GM18907 (cell line): ENCODE measurements at regions not wholly inside any gene's neighbourhood (a gene's known extent, or its start where the extent isn't known, plus 50 kb on each side); places are given as distances from the start of the nearest gene placed in this dataset.

Source experiments
- ATAC-seq: cut with Tn5 transposase; IDR thresholded peaks from one replicate; pipeline ENCODE4 v1.9.1; 2021; ENCODE audit warnings: mild to moderate bottlenecking, moderate library complexity; ENCODE audit not compliant: unreplicated experiment

DNA sequence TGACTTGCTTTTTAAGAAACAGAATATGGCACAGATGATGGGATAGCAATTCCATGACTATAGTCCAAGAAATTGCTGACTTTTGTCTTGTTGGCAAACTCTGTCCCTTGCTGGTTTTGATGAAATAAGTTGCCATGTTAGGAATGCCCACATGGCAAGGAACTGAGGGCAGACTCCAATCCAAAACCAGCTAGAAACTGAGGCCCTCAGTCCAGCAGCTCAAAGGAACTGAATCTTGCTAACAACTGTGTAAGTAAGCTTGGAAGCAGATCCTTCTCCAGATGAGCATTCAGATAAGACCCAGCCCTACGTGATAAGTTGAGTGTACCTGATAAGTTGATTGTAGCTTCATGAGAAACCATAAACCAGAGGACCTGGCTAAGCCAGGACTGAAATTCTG, 64.3 kb upstream of the BMPER start:
- no peak for ATAC-seq

DNA sequence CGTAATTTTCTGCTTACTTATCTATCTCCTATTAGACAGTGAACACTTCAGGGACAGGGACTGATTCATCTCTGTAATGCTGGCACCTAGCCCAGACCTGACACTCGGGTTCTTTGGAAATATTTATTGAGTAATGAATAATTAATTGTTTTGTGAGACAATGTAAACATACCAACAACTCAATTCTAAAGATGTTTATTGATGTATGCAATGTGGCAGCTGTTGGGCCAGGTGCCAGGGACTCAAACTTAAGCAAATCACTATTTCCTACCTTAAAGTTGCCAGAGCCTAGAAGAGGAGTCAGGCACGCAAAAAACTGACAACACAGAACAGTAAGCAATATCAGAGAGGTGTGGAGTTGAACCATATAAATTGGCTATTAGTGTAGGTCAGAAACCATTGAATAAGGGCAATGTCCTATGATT, 63.6 kb upstream of the BMPER start:
- no peak for ATAC-seq

DNA sequence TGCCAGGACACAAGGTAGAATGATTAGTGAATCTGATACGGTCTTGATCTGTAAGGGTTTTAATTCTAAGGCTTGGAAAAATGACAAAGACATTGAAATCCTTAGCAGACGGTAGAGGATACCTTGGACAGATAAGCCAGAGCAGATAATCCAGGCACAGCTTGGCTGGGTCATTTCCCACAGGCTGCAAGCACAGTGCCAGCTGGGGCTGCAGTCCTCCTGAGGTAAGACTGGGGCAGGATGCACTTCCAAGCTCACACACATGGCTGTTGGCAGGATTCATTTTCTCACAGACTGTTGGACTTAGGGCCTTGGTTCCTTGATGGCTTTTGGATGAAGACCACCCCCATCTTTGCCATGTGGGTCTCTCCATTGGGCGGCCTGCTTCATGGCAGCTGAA, 63.2 kb upstream of the BMPER start:
- no peak for ATAC-seq

DNA sequence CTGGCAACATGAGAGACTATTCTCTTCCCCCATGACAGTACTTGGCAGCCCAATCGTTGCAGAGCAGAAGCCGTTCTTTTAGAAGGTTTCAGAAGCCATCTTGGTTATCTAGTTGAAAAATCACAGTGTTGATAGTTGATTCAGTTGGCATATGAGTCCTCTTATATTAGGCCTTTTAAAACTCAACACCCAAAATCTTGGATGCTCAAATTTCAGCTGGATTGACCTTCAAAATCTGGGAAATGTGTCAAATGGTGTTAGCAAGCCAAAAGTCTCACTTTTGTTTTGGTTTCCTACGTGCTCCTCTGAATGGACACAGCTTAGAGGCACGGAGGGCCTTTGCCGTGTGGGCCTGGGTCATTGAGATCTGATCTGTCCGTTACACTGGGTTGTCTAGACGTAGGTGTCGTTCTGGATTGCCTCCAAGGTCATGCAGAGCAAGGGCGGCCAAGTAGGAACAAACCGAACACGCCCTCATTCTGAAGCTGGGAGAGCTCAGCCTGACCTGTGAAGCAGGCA, 59.3 kb upstream of the BMPER start:
- no peak for ATAC-seq

DNA sequence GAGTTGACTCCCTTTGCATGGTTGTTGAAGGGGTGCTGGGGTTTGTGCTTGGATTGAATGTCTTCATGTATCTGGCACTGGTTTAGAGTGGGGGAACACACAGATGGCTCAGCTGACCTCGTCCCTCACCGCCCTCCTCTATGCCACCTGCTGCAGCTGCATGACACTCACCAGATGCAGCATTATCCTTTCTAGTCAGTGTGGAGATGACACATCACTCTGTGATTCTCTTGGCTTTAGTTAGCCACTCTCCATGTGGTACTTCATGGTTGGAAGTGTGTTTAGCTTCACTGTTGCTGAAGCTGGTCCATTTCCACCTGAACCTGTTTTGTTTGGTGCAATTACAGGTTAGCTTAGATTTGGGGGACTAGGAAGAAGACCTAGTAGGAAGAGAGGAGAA, 56.3 kb upstream of the BMPER start:
- no peak for ATAC-seq

DNA sequence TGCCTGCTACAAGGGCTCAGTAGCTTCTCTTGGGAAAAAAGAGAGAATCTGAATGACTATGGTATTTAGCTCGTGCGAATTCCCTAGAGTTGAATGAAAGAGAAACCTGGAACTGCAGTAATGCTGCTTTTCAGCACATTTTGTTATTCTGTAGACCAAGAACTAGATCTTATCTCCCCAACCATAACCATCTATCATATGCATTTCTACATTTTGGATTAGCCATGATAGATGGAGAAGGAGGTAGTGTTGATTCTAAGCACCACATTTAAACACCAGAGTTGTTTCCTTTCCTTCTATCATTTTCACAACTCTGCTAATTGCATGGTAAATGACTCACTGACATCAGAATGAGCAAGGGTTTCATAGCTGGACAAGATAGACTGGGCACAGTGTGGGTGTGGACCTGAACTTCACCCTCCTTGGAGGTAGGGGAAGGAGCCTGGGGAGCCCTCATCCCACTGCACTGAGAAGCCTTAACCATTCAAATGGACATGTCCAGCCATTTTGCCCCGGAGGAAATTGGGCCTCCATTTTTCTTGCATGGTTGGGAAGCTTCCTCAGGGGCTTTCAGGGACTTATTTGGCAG, 55.3 kb upstream of the BMPER start:
- no peak for ATAC-seq

DNA sequence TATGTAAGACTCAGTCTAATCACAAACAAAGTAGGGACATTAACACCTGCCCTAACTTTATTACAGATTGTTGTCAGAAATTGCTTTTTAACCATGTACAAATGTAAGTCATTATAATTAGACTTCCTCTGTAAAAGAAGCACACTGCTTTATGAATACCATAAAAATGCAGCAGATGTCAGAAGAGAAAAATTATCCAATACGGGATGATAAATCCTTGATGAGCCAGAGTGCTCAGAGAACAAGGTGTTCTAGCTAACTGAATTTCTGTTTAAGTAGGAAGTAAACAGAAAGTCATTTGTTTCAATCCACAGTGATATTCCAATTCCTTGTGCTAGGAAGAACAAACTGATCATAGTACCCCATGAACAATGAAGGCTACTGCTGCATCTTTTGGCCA, 54.6 kb upstream of the BMPER start:
- ATAC-seq: no peak

DNA sequence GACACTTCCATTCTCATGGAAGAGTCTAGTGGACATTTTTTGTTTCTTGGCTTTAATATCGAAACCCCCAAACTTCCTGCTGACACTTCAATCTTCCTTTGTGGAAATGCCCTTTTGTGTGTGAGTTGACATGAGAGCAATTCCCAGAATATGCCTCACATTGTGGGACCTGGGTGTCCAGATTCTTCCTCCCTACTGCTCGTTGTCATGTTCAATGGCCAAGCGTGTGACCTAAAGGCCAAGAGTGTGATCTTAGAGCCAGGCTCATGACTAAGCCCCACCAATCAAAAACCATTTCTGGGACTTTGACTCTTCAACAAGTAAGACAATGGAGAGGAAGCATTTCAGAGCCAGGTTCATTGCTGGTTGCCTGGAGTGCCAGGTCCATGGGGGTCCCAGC, 52.5 kb upstream of the BMPER start:
- ATAC-seq: no peak

DNA sequence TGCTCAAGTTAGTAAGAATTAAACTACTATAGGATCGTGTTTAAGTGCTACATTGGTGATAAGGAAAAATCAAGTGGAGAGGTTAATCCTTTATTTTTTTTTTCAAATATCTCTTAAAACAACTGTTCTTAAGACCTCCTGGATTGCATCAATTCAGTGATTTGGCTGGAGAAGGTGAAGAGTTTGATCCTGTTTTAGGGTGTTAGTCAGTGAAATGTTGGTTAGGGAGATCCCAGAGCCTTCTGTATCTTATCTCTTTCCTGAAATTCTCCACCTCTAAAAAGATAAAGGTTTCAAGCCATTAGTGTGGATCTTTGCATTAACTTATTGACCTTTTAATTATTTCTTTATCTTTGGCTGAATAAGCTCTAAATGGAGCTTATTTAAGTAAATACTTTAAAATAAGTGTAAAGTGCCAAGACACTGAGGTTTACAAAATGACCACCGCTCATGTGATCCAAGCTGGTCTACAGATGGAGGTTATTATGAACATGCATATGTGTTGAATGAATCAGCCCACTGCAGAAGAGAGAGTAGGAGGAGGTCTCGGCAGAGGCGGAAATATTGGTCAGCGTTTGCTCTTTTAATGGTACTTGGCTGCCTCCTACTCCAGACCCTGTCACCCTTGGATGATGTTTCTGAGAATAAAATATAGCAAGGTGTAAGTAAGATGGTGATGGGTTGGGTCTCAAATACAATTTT, 51.8 kb upstream of the BMPER start:
- no peak for ATAC-seq

DNA sequence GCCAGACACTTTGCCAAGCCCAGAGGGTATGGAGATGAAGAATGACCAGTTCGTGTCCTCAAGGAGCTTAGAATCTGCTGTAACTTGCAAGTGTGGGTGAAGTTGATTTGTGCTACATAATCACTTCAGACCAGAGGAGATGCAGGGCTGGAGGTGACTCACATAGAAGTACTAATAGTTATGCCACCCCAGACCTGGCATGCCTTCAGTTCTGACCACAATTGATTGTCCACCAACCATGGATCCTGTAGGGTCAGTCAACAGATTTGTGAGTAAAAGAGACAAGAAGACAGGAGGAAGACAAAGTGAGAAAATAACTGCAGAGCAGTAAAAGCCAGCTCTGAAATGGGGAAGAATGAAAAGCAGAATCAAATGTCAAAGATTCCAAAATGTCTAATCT, 51.2 kb upstream of the BMPER start:
- ATAC-seq: no peak

DNA sequence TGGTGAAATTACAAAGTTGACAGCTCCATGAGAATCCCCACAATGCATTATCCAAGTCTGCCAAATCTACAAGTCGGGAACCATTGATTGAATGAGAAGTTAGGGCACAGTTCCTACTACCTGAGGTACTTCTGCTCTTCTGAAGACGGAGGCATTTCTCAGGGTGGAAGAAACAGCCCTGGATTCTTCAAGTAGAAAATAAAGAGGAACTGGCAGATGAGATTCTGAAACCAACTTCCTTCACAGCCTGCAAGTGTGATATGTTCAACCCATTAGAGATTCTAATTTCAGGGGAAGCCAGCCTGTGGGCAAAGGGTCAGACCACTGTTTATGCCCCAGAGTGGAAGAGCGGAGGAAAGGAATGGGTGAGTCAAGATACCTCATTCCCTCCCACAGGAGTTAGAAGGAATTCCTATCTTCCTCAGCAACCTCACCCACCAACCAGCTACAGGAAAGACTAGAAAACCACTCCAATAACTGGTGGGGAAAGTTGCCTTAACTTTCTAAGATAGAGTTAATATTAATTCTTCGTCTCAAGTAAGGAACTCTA, 50.5 kb upstream of the BMPER start:
- no peak for ATAC-seq
